HG03045 (cell line): ENCODE measurements at regions not wholly inside any gene's neighbourhood (a gene's known extent, or its start where the extent isn't known, plus 50 kb on each side); places are given as distances from the start of the nearest gene placed in this dataset.
"Not testable (repeated sequence)": the region's sequence is repeated elsewhere in the genome, so short reads cannot be mapped to it uniquely, and the experiment has no call there.

Experiments used
- ATAC-seq: cut with Tn5 transposase; IDR thresholded peaks from one replicate; pipeline ENCODE4 v1.9.1; 2021; ENCODE audit warnings: mild to moderate bottlenecking, moderate library complexity; ENCODE audit not compliant: unreplicated experiment

DNA sequence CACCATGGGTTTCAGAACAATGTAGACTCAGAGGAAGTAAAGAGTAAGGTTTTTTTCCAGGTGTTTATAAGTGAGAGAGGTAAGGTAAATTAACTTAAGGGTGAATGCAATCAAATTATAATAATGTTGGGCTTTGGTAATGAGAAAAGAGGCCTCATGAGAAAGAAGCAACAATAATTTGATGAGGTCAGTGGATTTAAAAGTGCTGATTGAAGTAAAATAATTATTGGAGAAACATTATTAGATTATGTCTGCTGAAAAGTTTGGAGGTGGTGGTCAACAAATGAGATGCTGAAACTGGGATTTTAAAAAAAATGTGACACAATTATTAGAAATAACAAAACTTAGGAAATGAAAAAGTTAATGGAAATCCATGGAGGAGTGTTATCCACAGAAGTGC, 187.4 kb upstream of the BRINP3 start:
- ATAC-seq: no peak

DNA sequence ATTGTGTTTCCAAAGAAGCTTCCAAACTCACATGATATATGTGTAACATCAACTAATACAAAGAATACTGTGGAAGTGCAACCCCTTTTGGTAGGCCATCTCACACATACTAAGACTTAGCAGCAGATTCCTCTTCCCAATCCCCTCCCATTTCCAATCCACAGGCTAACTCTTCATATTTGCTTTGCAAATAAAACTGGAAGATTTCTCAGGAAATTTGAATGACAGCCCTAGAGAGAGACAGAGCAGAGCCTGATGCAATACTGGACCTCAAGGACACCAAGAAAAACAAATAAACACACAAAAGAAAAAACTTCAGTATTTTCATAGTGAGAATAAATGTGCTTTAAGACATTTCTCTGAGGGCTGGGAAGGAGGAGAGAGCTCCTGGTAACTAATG, 190.2 kb upstream of the BRINP3 start:
- ATAC-seq: no peak

DNA sequence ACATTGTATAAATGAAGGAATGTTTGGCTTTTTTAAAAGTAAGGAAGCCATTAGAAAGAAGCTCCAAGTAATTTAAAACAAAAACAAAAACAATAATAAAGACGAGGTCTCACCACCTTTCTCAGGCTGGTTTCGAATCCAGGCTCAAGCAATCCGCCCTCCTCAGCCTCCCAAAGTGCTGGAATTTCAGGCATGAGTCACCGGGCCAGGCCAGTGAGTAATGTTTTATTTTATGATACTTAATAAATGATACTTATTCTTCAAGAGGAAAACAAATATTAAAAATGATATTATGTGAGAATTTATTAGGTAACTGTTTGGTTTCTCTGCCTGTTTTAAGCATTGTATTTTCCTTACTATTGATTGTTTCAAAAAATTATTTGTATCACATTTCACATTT, 201.4 kb upstream of the BRINP3 start:
- ATAC-seq: no peak

DNA sequence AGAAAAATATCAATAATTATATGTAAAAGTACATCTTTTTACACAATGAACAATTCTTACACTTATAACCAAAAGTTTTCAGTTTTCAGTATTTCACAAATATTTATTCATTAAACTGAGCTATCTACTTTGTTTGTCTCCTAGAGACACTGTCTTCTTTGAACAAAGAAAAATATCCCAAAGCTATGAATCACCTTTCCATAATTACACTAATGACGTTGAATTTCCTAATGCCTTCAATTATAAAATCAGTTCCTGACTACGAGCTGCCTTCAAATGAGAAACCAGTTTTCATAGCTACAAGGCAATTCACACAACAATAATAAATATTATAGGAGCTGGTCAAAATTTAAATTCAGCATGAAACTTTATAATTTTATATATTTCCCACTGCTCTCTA, 201.8 kb upstream of the BRINP3 start:
- ATAC-seq: no peak

DNA sequence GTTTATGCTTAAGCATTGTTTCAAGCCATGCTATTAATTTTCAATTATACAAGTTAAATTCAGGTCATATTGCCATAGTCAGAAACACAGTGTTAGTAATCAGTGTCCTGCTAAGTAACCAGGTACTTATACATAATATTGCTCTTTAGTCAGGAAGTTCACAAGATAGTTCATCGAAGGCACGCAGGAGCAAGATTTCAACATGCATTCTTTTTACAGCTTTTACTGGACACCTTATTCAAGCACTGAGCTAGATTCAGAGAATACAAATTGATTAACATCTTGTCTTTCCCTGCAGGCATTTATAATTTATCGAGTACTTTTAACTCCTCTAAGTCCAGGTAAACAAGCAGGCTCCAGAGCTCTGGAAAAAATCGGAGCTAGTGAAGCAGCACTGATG, 202.3 kb upstream of the BRINP3 start:
- ATAC-seq: no peak

DNA sequence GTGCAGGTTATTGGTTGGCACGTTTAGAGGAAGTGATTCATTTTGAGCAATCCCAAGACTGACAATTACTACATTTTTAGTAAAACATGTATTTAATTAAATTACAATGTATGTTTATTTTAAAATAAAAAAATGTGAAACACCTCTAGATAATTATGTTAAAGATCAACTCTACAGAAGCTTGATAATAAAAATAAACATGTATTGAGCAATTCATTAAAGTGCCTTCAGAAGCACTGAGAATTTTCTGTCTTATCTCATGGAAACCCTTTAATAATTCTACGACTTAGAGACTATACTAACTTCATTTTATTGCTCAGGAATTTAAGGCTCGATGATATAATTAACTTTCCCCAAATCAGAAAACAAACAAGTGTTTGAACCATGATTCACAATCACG, 208.0 kb upstream of the BRINP3 start:
- ATAC-seq: no peak

DNA sequence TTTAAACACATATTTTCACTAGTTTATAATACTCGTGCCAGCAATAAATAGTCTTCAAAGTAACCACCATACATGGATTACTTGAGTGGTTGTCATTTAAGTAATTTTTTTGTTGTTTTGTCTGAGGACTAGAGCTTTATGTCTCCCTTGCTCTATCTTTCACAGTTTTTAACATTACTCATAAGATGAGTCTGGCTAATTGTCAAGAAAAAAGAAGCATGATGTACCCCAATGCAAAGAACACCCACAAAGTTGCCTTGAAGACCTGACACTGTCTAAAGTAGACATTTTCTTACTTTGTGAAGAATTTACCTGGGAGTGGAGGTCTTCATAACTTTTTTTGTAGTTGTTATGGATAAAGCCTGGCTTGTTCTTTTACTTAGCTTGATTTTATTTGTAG, 210.4 kb upstream of the BRINP3 start:
- no peak for ATAC-seq

DNA sequence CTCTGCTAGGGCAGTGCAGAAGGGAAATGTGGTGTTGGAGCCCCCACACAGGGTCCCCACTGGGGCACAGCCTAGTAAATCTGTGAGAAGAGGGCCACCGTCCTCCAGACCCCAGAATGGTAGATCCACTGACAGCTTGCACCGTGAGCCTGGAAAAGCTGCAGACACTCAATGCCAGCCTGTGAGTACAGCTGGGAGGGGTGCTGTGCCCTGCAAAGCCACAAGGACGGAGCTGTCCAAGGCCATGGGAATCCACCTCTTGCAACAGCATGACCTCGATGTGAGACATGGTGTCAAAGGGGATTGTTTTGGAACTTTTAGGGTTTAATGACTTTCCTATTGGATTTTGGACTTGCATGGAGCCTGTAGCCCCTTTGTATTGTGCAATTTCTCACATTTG, 220.8 kb upstream of the BRINP3 start:
- ATAC-seq: not testable (repeated sequence)

DNA sequence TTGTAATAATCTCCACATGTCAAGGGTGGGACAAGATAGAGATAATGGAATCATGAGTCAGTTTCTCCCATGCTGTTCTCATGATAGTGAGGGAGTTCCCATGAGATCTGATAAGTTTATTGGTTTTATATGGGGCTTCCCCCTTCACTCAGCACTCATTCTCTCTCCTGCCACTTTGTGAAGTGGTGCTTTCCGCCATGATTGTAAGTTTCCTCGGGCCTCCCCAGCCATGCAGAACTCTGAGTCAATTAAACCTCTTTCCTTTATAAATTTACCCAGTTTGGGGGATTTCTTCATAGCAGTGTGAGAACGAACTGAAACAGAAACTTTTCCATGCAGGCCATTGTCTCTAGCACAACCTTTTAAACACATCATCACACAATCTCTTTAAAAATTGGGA, 221.5 kb upstream of the BRINP3 start:
- ATAC-seq: no peak

DNA sequence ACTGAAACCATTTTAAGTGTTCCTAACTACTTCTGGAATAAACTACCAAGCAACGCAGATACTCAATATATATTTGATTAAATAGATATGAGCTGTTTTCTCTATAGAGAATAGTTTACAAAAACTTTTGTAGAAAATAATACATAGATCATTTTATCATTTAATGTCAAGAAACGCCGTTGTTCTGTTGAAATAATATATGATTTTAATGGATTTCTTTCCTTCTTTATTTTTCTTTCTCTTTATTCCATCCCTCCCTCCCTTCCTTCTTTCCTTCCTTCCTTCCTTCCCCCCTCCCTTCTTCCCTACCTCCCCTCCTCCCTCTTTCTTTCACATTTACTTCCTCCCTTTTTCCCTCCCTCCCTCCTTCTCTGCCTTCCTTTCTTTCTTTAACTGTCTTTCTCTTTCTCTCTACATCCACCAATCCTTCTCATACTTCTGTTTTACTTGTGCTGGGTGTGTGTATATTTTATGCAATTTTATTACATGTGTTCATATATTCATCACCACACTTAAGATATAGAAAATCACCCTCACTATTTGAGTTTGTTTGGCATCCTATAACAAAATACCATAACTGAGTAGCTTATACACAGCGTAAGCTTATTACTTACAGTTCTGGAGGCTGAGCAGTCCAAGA, 230.9 kb upstream of the BRINP3 start:
- ATAC-seq: no peak

DNA sequence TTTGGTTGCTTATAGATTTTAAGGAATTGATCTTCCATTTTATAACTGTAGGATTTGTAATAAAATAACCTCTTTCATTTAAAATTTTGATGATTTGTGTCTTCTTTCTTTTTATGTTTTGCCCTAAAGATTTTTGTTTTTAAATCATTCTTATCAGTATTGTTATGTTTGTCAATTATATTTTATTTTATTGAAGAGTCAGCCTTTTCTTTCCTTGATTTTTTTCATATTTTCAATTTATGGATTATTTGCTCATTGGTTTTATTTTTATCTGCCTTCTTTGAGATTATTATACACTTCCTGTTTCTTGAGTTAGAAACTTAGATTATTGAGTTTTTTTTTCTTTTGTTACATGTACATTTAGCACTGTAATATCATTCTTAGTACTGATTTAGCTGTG, 233.4 kb upstream of the BRINP3 start:
- ATAC-seq: no peak

DNA sequence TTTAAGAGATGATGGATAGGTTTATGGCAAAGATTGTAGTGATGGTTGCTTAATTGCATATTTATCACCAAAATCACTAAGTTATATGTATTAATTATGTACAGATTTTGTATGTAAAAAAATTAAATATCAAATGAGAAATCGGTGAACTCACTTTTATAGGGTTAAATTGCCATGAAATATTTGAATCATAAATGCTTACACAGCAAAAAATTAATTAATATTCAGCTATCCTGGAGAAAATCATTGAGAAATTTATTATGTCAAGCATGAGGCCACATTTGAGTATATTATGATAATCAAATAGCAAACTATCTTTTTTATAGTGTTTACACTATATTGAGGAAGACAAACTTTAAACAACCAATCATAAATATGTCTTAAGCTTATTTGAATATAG, 239.4 kb upstream of the BRINP3 start:
- ATAC-seq: no peak

DNA sequence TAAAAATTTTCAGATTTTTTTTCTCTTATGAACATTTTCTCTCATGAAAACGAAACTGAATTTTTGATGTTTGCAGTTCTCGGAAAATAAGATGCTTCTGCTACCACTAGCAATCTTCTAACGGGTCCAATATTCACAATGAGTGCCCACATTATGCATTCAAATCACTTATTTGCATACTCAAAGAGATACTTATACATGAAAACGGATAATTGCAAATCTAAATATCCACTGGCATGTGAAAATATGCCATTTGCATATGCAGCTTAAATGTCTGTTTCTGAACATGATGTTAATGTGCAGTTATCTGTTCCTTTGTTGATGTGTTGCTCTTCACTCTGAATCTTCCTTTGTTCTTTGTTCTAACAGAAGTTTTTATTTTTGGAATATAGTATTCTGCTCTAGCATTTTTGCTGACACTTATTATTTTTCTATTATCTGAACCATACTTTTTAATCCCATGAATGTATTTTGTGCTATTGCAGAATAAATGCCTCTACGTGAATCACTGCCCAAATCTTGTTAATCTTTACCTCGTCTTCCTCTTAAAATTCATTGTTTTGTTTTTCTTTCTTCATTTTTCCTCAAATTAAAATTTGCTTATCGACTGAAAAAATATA, 259.4 kb upstream of the BRINP3 start:
- no peak for ATAC-seq

DNA sequence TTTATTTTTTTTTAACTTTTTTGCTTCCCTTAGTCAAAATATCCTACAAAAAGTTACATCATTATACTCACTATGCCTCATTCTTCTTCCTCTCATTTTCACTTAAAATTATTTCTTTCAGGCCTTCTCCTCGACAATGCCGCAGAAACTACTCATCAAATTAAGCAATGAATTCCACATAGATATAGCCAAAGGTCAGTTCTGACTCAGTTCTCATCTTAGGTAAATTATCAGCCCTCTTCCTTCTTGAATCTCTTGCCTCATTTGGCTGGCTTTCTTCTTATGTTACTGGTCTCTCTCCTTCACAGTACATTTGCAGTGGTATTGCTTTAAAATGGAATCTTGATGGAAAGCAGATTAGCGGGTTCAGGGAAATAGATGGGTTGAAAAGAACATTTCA, 260.7 kb upstream of the BRINP3 start:
- no peak for ATAC-seq

DNA sequence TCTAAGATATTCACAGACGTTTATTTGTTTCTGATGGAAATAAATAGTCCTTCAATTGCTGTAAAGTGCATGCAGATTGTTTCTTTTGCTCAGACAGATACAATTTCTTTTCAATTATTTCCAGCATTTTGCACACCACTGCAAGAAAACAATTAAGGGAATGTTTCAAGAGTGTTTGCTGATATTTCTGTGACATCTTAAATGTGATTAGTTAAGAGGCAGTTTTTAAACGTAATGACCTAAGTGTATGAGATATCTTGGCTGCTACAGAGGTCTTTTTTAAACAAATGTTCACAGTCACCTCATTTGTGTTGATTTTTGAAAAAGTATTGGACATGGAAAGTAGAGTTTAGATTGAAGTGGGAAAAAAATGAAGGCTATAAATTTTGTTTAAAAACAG, 262.3 kb upstream of the BRINP3 start:
- ATAC-seq: no peak

DNA sequence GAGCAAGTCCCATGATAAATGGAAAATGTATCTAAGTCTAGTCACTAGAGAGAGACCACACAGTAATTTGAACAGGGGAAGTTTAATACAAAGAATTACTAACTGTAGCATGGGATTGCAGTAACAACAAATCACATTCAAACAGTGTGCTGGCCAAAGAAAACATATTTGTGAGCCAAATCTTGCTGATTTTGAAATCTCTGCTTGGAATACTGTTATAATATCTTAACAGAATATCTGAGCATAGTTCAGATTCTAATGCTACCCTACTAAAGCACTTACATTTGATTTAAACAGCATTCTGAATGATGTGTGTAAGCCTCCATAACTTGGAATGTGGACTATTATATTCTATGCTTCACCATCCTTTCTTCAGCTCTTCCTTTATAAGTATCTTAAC, 270.0 kb upstream of the BRINP3 start:
- no peak for ATAC-seq

DNA sequence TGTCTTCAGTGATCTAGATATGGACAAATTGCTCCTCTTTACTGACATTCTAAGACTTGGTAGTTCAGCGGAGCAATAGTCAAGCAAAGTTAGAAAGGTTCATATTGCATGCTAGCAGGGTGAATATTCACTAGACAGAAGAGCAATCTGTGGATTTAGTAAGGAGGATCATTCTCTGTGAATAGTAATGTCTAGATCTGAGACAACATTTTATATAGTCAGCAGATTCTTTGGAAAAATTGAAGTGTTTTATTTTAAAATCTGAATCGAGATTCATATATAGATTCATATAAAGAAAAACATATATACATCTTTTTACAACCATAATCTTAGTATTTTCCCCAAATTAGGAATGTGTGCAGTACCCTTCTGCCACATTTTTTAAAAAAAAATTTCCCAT, 274.5 kb upstream of the BRINP3 start:
- ATAC-seq: no peak

DNA sequence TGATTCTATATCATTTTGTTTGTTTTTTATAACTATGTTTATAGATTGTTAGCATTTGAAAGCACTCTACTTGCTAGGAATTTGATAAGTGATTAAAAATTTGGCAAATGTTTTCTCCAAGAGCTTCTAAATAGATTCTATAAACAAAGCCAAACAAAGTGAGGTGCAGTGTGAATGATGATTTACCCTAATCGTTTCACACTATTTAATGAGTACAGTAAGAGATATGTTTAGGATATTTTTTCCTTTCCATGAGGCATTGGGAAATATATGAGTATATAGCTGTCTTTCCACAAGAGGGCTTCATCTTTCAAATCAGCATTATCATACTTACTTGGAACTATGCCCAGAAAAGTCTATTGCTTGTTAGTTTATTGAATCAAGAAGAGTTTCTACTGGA, 277.0 kb upstream of the BRINP3 start:
- no peak for ATAC-seq

DNA sequence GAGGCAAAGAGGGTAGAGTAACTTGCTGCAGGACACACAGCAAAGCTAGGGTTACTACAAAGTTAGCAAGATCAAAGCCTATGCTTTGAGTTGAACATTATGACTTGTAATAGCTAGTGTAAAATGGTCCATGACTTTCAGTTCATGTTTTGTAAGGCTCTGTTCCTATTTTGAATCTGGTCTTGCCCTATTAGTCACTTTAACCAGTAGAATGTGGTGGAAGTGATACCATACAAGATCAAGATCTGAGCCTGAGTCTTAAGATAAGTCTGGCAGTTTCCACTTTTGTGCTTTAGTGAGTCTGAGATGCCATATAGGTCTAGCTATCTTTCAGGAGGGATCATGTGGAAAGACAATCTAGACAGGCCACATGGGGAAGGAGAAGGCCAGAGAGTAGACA, 282.1 kb upstream of the BRINP3 start:
- ATAC-seq: peak; percentile 98

DNA sequence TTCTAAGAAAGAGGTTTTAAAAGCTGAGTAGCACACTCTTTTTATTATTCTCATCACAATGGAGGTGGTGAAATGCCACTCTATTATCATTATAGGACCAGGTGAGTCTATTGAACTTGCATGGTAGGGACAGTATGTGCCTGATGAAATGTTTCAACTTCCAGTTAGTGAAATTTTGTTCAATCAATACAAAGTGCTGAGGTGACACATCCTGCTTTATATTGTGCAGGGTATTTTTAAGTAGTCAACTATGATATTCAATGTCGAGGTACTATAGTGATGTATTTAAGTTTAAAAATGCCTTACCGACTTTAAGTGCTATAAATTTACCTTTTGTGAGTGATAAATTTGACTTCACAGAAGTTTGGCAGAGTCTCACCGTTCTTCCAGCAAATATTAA, 284.7 kb upstream of the BRINP3 start:
- no peak for ATAC-seq

DNA sequence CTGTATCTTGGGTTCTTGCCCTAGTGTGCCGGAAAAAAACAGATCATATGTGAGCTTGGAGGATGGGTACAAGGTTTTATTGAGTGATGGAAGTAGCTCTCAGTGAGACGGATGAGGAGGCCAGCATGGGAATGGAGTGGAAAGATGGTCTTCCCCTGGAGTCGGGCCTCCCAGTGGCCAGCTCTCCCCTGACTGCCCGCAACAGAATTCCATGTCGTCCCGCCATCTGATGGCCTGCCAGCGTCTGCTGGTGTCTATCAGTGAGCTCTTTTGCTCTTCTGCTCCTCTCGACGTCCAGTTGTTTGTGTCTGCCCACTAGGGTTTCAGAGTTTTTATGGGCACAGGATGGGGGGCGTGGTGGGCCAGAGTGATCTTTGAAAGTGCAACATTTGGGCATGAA, 315.2 kb upstream of the BRINP3 start:
- no peak for ATAC-seq

DNA sequence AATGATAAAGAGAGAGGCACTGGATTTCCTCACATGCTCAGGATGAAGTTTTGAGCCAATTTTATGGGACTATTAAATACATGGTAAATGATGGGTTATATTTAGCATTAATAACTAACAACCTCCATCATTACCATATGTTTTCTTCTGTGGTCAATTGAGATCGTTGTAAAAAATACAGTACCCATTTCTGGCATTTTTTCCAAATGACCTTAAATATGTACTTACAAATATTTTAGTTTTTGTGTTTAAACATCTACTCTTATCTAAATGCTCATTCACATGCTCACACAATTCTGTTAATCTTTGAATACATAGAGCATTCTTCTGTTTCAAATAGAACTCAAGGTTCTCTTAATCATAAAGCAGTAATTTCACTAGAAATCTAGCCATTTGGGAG, 330.0 kb upstream of the BRINP3 start:
- ATAC-seq: no peak

DNA sequence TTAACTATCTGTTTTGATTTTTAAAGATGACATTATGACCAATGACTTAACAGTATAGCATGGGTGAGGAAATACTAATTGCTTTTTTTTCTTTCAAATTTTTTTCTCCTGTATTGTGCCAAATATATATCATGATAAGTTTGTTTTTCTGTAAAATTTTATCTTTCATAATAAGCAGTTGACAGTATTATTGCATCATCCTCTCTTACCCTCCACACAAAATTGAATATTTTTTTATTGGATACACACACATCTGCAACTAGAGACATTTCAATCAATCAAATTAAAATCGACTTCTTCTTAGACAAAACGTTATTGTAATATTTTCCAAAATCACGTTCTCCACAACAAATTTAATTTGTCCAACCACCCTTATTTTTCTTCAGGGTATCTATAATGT, 330.4 kb upstream of the BRINP3 start:
- ATAC-seq: no peak
